ENCODE measurements at regions not wholly inside any gene's neighbourhood (a gene's known extent, or its start where the extent isn't known, plus 50 kb on each side); places are given as distances from the start of the nearest gene placed in this dataset.

DNA sequence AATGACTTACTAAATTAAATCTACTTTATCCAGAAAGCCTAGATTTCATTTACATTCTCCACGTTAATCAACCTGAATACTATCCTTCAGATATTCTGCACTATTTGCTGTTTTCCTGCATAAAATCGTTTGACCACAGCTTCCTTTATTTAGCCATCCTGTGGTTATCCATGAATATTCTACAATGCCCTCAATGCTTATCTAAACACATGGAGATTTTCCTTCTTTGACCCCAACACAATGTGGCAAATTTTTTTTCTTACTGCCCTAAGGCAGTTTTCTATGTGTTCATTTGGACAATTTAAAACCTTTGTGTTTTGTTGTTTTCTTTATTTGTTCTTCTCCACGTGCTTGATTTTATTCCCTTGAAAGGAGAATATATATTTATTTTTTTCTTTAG, 495.5 kb upstream of the ROBO1 start:
- no peak for DNase-seq

DNA sequence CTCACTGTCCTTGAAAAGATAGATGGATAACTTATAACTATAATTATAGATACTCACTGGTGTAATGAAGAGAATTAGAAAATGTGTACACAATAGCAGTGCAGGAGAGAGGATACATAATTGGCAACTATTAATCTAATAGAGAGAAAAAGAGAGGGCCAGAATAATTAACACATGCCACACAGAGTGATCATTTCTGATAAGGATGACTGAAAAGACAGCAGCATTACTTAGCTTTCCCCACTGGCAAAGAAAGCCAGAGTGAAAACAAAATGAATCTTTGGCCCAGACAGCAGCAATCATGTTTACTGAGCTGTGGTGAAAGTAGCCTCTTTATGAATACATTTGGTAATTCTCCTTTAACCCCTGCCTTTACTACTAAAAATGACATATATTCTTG, 493.3 kb upstream of the ROBO1 start:
- DNase-seq, result no peak

DNA sequence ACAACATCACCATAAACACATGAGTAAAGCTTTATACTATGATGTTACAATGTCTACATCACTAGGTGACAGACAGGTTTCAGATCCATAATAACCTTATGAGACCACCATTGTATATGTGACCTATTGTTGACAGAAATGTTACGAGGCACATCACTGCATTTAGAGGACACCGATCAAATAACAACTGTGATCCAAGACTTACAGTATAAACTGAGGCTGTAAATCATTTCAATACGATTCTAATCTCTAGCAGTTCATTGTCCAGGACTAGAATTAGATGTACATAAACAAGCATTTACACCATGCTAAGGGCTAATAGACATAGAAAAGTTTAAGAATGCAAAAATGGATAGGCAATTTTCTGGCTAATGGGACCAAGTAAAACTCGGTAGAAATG, 491.9 kb upstream of the ROBO1 start:
- no peak for DNase-seq

DNA sequence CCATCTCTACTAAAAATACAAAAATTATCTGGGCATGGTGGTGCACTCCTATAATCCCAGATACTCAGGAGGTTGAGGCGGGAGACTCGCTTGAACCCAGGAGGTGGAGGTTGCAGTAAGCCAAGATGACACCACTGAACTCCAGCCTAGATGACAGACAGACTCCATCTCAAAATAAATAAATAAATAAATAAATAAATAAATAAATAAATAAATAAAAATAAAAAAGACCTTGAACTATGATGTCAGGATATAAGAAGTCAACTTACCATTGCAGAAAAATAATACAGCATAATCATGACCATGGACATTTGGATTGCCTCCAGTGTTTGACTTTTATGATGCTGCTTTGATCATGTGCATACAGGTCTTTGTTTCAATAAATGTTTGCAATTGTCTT, 484.3 kb upstream of the ROBO1 start:
- DNase-seq, result no peak

DNA sequence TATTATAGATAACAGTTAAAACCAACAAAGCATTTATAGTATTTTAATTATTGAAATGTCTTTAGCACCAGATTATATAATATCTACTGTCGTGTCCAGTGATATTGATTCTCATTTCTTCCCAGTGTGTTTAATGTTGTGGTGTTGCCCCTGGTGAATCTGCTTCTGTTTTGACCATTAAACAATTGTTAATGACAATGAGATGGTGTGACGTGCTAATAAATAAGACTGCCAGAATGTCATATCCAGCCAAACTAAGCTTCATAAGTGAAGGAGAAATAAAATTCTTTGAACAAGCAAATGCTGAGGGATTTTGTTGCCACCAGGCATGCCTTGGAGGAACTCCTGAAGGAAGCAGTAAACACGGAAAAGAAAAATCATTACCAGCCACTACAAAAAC, 480.0 kb upstream of the ROBO1 start:
- DNase-seq, result no peak

DNA sequence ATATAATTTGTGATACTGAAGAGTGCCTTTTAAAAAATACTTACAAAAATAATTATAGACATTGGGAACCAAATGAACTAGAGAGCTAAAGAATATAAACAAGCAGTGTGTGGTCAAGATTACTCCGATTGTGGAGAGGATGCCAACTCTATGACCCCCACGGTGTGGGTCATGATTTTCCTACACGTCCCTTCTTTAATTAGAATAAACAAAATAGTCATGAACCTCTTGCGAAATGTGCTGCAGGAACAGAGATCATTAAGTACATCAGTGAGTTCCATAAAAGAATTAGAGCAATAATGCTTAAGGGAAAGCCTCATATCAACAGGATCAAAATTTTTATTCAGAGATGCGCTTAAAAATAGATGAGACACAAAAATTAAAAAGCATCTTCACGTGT, 476.6 kb upstream of the ROBO1 start:
- no peak for DNase-seq

DNA sequence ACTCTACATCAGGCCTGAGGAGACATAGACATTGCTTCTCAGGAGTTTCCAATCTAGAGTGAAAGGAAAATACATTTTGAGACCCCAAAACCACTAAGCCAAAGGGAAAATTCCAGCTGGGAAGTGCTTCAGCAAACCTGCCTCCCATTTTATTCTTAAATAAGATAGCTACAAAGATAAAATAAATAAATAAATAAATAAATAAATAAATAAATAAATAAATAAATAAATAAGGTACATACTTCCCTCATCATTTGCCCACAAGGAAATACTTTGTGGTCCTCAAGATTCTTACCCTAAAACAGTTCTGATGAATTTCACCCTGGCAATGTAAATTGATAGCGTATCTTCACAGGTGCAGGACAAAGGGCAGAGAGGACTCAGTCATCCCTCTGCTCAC, 474.0 kb upstream of the ROBO1 start:
- no peak for DNase-seq

DNA sequence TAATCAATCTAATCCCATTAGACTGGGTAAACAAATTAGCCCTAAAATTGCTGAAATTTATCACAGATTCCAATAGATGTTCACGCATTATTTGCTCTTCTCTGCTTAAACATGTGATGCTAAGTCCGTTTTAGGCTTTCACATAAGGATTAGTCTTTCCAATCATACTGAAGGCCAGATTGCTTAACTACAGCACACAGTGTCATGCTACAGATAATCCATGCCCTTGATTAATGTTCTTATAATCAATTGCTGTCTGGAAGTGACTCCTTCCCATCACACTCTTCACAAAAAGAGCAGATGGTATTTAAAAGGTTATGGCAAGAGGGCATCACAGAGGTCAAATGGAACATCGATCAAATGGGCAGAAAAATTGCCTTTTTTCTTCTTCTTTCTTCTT, 471.5 kb upstream of the ROBO1 start:
- DNase-seq, result no peak

DNA sequence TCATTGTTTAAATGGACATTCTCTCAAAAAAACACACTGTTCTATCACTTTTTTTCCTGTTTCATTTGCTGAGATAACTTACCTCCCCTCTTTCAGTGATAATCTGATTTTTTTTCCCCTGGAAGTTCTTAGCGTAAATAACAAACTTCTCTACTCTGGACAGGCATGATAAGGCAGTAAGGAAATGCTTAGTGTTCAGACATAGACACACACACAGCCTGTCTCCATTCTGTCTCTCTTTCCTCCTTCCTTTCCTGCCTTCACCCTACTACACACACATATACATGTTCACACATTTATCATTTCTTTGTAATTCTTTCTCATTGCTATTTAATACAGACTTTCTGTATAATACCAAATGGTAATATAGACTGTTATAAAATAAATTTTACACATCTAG, 470.8 kb upstream of the ROBO1 start:
- DNase-seq, result no peak

DNA sequence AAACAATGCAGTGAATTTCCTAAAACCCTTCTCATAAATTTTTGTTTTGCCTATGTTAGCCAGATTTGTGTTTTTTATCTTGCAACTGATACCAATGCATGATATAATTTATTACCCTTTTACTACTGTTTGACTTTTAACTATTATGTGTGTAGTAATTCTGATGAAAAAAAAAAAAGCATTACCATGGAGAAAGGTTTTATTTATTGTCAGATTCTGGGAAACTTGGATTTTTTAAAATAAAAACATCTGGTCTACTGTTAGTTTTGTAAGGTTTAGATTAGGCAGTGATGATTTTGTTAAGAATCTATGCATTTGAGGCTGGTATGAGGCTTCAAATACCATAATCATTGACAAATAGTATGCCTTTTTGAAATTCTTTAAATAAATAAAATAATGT, 470.4 kb upstream of the ROBO1 start:
- DNase-seq, result no peak

DNA sequence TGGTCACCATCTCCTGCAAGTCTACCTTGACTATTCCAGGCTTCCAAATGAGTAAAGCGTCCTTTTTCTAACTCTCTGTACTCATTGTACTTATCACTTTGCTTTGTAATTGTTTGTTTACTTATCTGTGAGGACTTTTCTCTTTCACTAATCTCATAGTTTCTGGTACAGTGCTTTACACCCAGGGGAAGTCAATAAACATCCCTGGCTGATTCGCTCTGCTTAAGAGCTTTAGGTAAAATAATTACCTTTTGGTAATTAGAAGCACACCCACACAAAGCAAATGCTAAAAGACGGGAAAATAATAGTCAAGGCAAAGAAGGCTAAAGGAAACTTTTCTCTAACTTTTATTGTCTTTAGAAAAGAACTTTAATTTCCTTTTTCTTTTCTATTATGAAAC, 466.9 kb upstream of the ROBO1 start:
- no peak for DNase-seq

DNA sequence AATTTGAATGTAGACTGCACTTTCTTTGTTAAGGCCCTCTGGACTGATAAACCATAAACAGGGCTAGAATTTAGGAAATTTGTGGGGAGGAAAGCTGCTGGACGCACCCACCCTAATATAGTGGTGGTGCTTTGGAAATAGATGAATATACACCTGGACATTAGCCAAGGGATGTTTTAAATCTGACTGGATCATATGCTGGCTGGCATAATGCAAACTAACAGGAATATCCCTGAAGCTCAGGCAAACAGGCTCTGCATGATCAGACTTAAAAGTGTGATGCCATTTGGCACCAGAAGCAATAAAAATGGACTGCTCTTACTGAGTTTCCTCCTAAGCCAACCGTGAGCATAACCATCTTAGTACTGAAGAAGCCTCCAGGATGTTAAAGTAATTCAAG, 465.8 kb upstream of the ROBO1 start:
- no peak for DNase-seq

DNA sequence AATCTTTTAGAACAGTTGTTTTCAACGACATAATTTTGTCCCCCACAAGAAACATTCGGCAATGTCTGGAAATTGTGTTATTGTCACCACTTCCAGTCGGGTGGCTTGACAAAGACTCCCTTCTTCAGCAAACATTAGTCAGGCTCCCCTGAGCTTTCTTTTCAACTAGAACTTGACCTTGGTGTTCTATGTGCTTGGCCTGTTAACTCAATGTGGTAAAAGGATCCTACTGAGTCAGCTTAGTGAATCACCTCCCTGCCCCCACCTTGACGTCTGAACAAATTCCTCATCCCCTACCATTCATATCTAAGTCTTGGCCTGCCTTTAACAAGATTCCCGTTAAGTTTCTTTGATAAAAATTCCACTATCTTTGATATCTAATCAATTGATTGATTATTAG, 465.0 kb upstream of the ROBO1 start:
- DNase-seq, result no peak

DNA sequence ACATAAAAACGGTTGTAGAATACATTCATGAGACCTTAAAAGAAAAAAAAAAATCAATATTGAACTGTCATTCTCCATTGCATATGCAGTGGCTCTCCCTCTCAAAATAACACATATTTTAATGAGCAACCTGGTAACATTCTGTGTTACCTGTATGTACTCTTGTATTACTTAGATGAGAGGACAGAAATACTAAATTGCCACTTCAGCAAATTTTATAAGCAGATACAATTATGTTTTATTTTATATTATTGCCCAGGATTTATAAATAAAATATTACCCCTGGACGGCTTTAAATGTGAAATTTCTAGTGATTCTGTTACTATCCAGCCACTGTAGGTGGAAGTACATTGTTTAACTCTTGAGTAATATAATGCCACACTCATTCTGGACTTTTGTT, 463.2 kb upstream of the ROBO1 start:
- no peak for DNase-seq

DNA sequence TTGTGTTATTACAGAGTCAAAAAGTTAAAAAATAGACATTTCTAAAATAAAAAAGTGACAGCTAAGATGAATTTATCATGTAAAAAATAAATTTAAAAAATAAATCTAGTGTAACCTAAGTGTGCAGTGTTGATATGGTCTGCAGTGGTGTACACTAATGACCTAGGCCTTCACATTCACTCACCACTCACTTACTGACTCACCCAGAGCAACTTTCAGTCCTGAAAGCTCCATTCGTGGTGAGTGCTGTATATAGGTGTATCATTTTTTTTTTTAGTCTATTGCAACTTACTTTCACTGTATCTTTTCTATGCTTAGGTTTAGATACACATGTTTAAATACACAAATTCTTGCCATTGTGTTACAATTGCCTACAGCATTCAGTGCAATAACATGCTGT, 459.4 kb upstream of the ROBO1 start:
- DNase-seq, result no peak

DNA sequence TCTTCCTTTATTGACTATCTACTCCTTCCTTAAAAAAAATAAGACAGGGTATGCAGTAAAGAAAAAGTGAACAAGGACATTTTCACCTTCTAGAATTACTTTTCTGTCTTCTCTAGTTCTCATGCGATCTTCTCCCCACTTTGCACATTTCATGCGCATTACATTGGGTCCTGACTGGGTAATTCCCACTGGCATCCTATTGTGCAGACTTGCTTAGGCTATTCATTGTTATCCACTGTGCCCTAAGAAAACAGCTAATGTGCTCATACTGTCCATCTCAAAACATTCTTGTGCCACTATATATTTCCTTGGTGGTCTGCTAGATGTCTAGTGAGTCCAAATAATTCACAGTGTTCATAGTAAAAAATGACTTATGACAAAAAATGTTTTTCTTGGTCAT, 447.4 kb upstream of the ROBO1 start:
- no peak for DNase-seq

DNA sequence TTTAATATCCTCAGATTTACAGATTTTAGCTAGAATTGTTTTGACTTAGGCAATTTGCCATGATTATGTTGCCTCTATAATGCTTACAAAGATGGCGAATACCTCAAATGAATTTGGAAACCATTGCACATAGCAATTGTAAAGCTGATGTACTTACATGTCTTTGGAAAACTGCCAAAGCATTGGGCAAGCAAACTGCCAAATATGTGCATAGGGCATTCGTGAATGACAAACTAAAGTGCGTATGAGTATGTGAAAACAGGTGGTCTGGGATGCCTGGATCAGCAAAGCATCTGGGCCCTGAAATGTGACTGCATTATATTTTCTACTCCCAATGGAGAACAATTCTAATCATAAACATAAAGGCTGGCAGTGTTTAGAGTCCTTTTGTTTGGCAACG, 445.3 kb upstream of the ROBO1 start:
- no peak for DNase-seq

DNA sequence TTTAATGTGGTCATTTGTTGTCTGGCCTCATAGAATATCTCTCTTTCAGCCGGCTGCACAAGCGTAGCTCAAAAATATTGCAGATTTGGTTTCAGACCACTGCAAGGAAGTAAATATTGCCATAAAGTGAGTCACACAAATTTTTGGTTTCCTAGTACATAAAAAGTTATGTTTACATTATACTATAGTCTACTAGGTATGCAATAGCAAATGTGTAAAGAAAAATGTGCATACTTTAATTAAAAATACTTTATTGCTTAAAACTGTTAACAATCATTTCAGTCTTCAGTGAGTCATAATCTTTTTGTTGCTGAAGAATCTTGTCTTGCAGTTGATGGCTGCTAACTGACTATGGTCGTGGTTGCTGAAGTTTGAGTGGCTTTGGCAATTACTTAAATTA, 425.1 kb upstream of the ROBO1 start:
- no peak for DNase-seq

DNA sequence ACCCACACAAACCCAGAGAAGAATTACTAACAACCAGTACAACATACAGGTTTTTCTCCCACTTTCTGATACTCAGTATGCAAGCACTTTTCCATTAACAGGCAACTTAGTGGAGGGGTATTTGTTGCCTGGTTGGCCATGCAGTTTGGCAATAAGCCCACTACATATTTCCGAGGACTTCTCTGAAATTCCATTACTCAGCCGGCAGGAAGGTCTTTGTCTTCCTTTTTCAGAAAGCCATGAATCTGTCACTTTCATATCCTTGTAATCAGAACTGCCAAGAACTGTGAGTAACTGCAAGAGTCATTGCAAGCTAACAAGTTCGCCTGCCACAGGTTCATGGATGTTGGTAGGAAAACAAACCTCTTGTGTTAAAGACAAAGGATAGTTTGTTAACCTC, 422.3 kb upstream of the ROBO1 start:
- no peak for DNase-seq

DNA sequence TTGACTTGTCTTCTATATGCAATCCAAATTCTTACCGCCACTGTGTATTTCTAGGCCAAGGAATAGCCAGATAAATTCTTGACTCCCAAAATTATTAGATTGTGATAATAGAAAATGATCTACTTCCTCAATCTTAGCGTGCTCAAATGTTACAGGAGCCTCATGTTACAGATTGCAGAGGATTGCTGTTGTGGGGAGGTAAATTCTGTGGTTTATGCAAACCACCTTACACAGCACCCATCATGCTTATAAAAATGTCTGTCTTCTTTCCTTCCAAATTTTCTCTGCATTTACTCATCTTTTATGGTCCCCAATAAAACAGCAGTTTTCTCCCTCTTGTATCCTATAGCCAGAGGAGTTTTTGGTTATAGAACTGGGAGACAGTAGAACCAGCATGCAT, 420.2 kb upstream of the ROBO1 start:
- DNase-seq, result no peak

DNA sequence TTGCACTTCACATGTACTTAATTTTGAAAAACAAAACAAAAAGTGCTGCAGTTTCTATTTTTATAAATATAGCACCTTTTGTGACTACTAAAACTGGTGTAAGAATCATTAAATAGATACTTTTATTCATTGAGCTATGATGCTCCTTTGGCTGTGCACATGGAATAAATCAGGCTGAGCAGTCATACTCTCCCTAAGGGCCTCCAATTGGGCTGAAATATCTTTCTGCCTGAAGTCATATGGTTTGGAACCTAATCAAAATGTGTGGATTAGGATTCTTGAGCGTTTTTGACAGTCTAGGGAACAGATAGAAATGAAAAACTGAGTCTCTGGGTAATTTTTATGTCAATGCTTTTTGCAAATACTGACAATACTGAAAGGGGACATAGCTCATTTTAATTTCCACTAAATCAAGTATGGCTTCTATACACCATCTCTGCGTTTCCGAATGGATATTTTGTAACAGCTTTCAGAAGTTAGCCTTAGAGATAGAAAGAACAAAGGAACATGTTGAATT, 392.2 kb upstream of the ROBO1 start:
- no peak for DNase-seq

DNA sequence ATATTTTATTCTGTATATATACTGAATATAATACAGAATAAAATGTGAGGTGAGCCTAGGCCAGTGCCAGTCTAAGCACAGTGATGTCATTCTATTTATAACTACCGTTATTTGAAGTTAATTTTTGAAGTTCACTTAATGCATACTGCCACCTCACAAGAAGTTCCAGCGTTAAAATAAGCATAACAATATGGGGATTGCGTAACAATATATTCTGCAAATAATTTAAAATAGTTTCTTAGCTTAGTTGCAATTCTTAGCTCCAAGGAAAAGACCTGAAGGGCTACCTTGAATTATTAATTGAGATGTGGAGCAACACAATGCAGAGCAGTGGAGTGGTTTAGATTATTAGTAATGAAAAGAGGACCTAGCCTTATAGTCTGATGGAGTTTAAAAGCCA, 390.5 kb upstream of the ROBO1 start:
- DNase-seq, result no peak

DNA sequence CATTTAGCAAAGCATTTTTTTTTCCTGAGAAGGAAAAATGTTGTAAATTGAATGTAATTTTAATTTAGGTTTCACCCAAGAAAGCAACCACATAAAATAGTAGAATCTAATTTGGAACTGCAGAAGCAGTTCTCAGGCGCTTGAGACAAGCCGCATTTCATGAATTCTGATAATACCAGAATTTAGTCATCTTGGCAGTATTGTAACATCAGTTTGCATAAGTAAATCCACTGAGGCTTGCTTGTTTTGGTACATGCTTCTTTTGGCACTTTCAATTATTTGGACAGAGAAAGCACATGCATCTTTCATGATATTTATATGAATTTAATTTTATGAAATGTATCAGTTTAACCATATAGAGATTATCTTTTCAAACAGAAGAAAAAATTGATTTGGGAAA, 389.7 kb upstream of the ROBO1 start:
- DNase-seq, result no peak

DNA sequence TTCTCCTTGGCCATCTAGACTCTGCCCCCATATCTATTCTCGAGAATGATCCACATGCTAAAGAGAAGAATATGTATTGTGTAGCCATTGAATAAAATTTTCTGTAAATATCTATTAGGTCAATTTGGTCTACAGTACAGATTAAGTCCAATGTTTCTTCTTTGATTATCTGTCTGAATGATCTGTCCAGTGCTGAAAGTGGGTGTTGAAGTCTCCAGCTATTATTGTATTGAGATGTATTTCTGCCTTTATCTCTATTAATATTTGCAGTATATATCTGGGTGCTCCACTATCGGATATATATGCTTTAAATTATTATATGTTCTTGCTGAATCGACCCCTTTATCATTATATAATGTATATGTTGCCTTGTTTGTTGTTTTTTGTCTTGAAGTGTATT, 384.9 kb upstream of the ROBO1 start:
- no peak for DNase-seq

DNA sequence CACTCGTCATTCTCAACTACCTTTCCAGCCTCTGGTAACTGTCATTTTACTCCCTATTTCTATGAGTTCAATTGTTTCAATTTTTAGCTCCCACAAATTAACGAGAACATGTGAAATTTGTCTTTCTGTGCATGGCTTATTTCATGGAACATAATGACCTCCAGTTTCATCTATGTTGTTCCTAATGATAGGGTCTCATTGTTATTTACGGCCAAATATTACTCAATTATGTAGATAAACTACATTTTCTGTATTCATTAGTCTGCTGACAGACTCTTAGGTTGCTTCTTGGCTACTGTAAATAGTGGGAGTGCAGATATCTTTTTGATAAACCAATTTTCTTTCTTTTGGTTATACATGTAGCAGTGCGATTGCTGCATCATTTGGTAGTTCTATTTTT, 374.9 kb upstream of the ROBO1 start:
- no peak for DNase-seq

DNA sequence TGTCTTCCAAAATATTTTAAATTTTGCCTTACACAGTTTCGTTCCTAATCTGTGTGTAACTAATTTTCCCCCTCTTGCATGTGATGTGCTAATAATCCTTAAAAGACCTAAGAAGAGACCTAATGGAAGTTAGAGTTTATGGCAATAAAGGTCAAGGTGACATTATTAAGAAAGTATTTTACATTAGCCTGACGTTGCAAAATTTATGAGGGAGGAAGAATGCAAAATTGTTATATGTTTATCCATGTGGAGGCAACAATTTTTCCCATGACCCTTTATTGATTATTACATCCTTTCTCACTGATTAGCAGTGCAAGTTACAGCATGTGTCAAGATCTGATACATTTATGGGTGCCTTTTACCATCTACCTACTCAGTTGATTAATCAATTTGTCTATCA, 373.8 kb upstream of the ROBO1 start:
- DNase-seq, result no peak

Measured in NCI-H187 treated with DMSO at 0.1 percent for 48 hours (cell line).